ENCODE measurements at regions not wholly inside any gene's neighbourhood (a gene's known extent, or its start where the extent isn't known, plus 50 kb on each side); places are given as distances from the start of the nearest gene placed in this dataset.

- TF ChIP-seq CTCF (IDR thresholded peaks at IDR 0.05; ENCODE audit: low read depth, low read length) (no peak), EZH2phosphoT487 (IDR thresholded peaks at IDR 0.05; ENCODE audit: low read depth) (no peak)
These were observed 1042.2 kb upstream of the CNTNAP5 start for GRCh38 chr2:122982936-122983335.

Data from OCI-LY3 (cell line).